ENCODE measurements at regions not wholly inside any gene's neighbourhood (a gene's known extent, or its start where the extent isn't known, plus 50 kb on each side); places are given as distances from the start of the nearest gene placed in this dataset.

DNA sequence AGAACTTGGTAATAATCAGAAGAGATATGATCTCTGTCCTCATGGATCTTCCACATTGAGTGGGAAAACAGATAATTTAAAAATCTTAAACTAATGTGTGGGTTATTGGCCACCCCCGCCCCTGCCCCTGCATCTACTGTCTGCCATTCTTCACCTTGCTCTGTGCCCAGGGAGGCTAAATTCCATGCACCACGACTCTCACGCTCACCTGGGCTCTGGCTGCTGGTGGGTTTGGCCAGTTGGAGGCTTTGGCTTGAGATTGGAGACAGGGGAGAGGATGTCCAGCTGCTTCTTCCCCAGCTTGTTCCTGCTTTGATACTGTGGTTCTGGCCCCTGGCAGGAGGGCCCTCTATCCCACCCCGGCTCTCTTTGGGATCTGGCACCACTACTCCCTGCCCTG is 127.9 kb downstream of the IRX5 start:
- TF ChIP-seq, protein P1, sequence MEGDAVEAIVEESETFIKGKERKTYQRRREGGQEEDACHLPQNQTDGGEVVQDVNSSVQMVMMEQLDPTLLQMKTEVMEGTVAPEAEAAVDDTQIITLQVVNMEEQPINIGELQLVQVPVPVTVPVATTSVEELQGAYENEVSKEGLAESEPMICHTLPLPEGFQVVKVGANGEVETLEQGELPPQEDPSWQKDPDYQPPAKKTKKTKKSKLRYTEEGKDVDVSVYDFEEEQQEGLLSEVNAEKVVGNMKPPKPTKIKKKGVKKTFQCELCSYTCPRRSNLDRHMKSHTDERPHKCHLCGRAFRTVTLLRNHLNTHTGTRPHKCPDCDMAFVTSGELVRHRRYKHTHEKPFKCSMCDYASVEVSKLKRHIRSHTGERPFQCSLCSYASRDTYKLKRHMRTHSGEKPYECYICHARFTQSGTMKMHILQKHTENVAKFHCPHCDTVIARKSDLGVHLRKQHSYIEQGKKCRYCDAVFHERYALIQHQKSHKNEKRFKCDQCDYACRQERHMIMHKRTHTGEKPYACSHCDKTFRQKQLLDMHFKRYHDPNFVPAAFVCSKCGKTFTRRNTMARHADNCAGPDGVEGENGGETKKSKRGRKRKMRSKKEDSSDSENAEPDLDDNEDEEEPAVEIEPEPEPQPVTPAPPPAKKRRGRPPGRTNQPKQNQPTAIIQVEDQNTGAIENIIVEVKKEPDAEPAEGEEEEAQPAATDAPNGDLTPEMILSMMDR (optimal IDR thresholded peaks at IDR 0.05 in 1 of 3, IDR thresholded peaks at IDR 0.05 in 1 of 3, conservative IDR thresholded peaks at IDR 0.05 in 1 of 3; ENCODE audit: extremely low read depth in 1 of 3, insufficient read depth in 2 of 3, low read length in 3 of 3) = no peak
- no peak for TF ChIP-seq EZH2 (IDR thresholded peaks at IDR 0.05; ENCODE audit: low read length)
- FAIRE-seq (no peak), DNase-seq (ENCODE audit: low read depth, low spot score) (no peak)
- no peaks in the 10 kb centered on the region for H3K9me3 ChIP-seq (ENCODE audit: control insufficient read depth, low read depth, low read length)
- no peak overlapping the region for H3K27ac ChIP-seq (ENCODE audit: control insufficient read depth, insufficient read depth, low read length)
- H3K9me1 ChIP-seq (ENCODE audit: control insufficient read depth, extremely low read depth, insufficient read depth, low read length) = no peaks in the 10 kb centered on the region
- dilution Hi-C loops (cut with MboI; ENCODE audit: extremely low pct_ligation_motif_present, low sequenced_read_pairs) = no loop called here
- no peaks in the 10 kb centered on the region for H3K36me3 ChIP-seq (ENCODE audit: control insufficient read depth in 2 of 2, extremely low read depth in 1 of 2, insufficient read depth in 2 of 2, low read length in 2 of 2)
- no peaks in the 10 kb centered on the region for H3K4me1 ChIP-seq (ENCODE audit: control insufficient read depth, extremely low read depth, insufficient read depth, low read length)
- H3K27me3 ChIP-seq (ENCODE audit: control insufficient read depth, extremely low read depth, insufficient read depth, low read length) = peaks cover 25% of the 10 kb centered on the region
- H3K79me2 ChIP-seq (ENCODE audit: control insufficient read depth, insufficient read depth, low read length) = no peaks in the 10 kb centered on the region
- no peak overlapping the region for H3K4me2 ChIP-seq (ENCODE audit: control insufficient read depth, extremely low read depth, insufficient read depth, low read depth, low read length)
- no peak overlapping the region for H3K4me3 ChIP-seq (ENCODE audit: control insufficient read depth in 2 of 3, extremely low read depth in 1 of 3, insufficient read depth in 2 of 3, low read depth in 1 of 3, low read length in 3 of 3)
- H4K20me1 ChIP-seq (ENCODE audit: control insufficient read depth, extremely low read depth, insufficient read depth, low read length) = no peaks in the 10 kb centered on the region
- H2AFZ ChIP-seq (ENCODE audit: control insufficient read depth, low read length) = no peak overlapping the region
- no peak overlapping the region for H3K9ac ChIP-seq (ENCODE audit: control insufficient read depth, extremely low read depth, insufficient read depth, low read length)

DNA sequence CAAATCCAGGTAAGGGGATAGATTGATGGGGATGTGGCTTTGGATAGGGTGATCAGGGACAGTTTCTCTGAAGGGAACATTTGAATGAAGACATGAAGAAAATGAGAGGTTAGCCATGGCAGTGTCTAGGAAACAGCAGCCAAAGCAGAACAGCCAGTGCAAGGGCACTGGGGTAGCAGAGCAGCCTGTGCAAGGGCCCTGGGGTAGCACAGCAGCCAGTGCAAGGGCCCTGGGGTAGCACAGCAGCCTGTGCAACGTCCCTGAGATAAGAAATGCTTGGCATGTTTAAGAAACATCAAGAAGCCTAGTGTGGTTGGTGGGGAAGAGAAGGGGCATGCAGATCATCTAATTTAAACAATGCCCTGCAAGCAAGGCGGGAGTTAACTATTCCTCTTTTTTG is 128.5 kb downstream of the IRX5 start:
- Histone ChIP-seq H3K4me1 (ENCODE audit: control insufficient read depth, extremely low read depth, insufficient read depth, low read length) (no peaks in the 10 kb centered on the region), H3K79me2 (ENCODE audit: control insufficient read depth, insufficient read depth, low read length) (no peaks in the 10 kb centered on the region), H3K4me3 (ENCODE audit: control insufficient read depth in 2 of 3, extremely low read depth in 1 of 3, insufficient read depth in 2 of 3, low read depth in 1 of 3, low read length in 3 of 3) (no peak overlapping the region), H2AFZ (ENCODE audit: control insufficient read depth, low read length) (no peak overlapping the region), H3K36me3 (ENCODE audit: control insufficient read depth in 2 of 2, extremely low read depth in 1 of 2, insufficient read depth in 2 of 2, low read length in 2 of 2) (no peaks in the 10 kb centered on the region), H4K20me1 (ENCODE audit: control insufficient read depth, extremely low read depth, insufficient read depth, low read length) (no peaks in the 10 kb centered on the region), H3K9ac (ENCODE audit: control insufficient read depth, extremely low read depth, insufficient read depth, low read length) (no peak overlapping the region), H3K9me3 (ENCODE audit: control insufficient read depth, low read depth, low read length) (no peaks in the 10 kb centered on the region), H3K4me2 (ENCODE audit: control insufficient read depth, extremely low read depth, insufficient read depth, low read depth, low read length) (no peak overlapping the region), H3K9me1 (ENCODE audit: control insufficient read depth, extremely low read depth, insufficient read depth, low read length) (no peaks in the 10 kb centered on the region), H3K27ac (ENCODE audit: control insufficient read depth, insufficient read depth, low read length) (no peak overlapping the region), H3K27me3 (ENCODE audit: control insufficient read depth, extremely low read depth, insufficient read depth, low read length) (peaks cover 25% of the 10 kb centered on the region)
- FAIRE-seq (no peak), DNase-seq (ENCODE audit: low read depth, low spot score) (no peak)
- TF ChIP-seq EZH2 (IDR thresholded peaks at IDR 0.05; ENCODE audit: low read length) = no peak
- TF ChIP-seq, protein P1 (optimal IDR thresholded peaks at IDR 0.05 in 1 of 3, IDR thresholded peaks at IDR 0.05 in 1 of 3, conservative IDR thresholded peaks at IDR 0.05 in 1 of 3; ENCODE audit: extremely low read depth in 1 of 3, insufficient read depth in 2 of 3, low read length in 3 of 3) = no peak
- dilution Hi-C loops (cut with MboI; ENCODE audit: extremely low pct_ligation_motif_present, low sequenced_read_pairs) = no loop called here
